ENCODE measurements at regions not wholly inside any gene's neighbourhood (a gene's known extent, or its start where the extent isn't known, plus 50 kb on each side); places are given as distances from the start of the nearest gene placed in this dataset.

DNA sequence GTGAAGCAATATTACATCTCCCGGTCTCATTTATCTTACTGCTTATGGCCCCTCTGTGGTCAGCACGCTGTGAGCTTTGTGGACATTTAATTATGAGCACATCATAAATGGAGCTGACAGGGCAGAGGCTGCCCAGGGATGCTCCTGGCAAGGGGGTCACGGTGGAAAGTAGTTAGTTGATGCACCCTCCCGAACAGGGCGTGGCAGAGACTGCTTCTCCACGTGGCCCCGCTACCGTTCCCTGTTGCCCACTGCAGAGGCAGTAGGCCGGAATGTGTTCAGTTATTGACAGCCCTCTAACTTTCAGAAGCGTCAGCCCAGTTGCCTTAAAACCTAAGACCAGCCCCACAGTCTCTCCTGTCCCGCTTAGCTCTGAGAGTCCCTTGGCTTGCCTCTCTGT, 180.3 kb upstream of the ZNF507 start:
- TF ChIP-seq EP300 (IDR thresholded peaks at IDR 0.05): no peak
- no peak for TF ChIP-seq POLR2A (IDR thresholded peaks at IDR 0.05)
- TF ChIP-seq, protein P1, sequence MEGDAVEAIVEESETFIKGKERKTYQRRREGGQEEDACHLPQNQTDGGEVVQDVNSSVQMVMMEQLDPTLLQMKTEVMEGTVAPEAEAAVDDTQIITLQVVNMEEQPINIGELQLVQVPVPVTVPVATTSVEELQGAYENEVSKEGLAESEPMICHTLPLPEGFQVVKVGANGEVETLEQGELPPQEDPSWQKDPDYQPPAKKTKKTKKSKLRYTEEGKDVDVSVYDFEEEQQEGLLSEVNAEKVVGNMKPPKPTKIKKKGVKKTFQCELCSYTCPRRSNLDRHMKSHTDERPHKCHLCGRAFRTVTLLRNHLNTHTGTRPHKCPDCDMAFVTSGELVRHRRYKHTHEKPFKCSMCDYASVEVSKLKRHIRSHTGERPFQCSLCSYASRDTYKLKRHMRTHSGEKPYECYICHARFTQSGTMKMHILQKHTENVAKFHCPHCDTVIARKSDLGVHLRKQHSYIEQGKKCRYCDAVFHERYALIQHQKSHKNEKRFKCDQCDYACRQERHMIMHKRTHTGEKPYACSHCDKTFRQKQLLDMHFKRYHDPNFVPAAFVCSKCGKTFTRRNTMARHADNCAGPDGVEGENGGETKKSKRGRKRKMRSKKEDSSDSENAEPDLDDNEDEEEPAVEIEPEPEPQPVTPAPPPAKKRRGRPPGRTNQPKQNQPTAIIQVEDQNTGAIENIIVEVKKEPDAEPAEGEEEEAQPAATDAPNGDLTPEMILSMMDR (IDR thresholded peaks at IDR 0.05): no peak

Data from gastroesophageal sphincter (tissue), 3 donors.